Endothelial cell of umbilical vein (primary cell): ENCODE measurements at regions not wholly inside any gene's neighbourhood (a gene's known extent, or its start where the extent isn't known, plus 50 kb on each side); places are given as distances from the start of the nearest gene placed in this dataset.

ENCODE experiments used
- BruUV-seq: library from RNA; stranded (reverse); fragments of 400-500 nt; replicated peaks from 2 replicates; lab custom pipeline; 2021; lab: Mats Ljungman, UMichigan
- CTCF ChIA-PET: fragments of 300-600, 350-600 bp; sonication (Branson Sonifier 250); formaldehyde crosslinking; loops from one replicate; lab custom pipeline; 2021; ENCODE audit warnings: antibody characterized with exemption, inconsistent platforms; lab: Charles Lee
- POLR2A ChIA-PET: fragments of 300-600, 350-600 bp; sonication (Branson Sonifier 250); formaldehyde crosslinking; loops from one replicate; lab custom pipeline; 2021; ENCODE audit warnings: antibody characterized with exemption, inconsistent platforms; lab: Charles Lee
- DNase-seq: peaks from one replicate; pipeline ENCODE4 v3.0.0-alpha.2; 2011; ENCODE audit warnings: low read depth, low spot score
- FAIRE-seq: peaks from 2 replicates; lab custom pipeline; 2011; peaks lifted over from hg19 to GRCh38; lab: Jason Lieb, UNC
- H2AFZ ChIP-seq: 2 replicates; pipeline ENCODE4 v1.6.0; 2012; ENCODE audit warnings: low read depth, low read length, control low read depth, inconsistent platforms
- H3K27ac ChIP-seq: 2 replicates; pipeline ENCODE4 v1.5.1; 2011; ENCODE audit warnings: low read depth, mild to moderate bottlenecking, control low read depth, low read length, moderate library complexity; ENCODE audit not compliant: insufficient read depth
- H3K27me3 ChIP-seq, 2 experiments: 2 replicates each; pipeline versions ENCODE4 v1.6.0 to v1.6.1; 2011; ENCODE audit warnings: low read length in 2 of 2, mixed read lengths in 1 of 2; ENCODE audit not compliant: control insufficient read depth in 2 of 2, insufficient read depth in 2 of 2
- H3K36me3 ChIP-seq, 2 experiments: 2 replicates in 1 of 2; 3 replicates in 1 of 2; pipeline ENCODE4 v1.5.1; 2011; ENCODE audit warnings: low read length in 2 of 2, mild to moderate bottlenecking in 1 of 2, moderate library complexity in 1 of 2; ENCODE audit not compliant: control insufficient read depth in 2 of 2, insufficient read depth in 2 of 2; ENCODE audit errors: extremely low read depth in 1 of 2
- H3K4me1 ChIP-seq: 3 replicates; pipeline ENCODE4 v1.5.1; 2011; ENCODE audit warnings: mild to moderate bottlenecking, low read length; ENCODE audit not compliant: control insufficient read depth, insufficient read depth; ENCODE audit errors: extremely low read depth
- H3K4me2 ChIP-seq: 2 replicates; pipeline ENCODE4 v1.6.1; 2011; ENCODE audit warnings: low read length, control low read depth, mixed read lengths; ENCODE audit not compliant: insufficient read depth
- H3K4me3 ChIP-seq, 3 experiments: fragments of 200-600 bp in 1 of 3; sonication (generic), shearing (Covaris generic) in 1 of 3; replicated peaks in 1 of 3; 2 replicates each; pipeline ENCODE4 v1.5.1; 2011 to 2016; ENCODE audit warnings: control low read depth in 3 of 3, low read length in 3 of 3, mild to moderate bottlenecking in 2 of 3, inconsistent platforms in 1 of 3, low read depth in 1 of 3, moderate library complexity in 1 of 3; ENCODE audit not compliant: insufficient read depth in 1 of 3
- H3K79me2 ChIP-seq: 2 replicates; pipeline ENCODE4 v1.6.0; 2012; ENCODE audit warnings: low read length, inconsistent platforms; ENCODE audit not compliant: control insufficient read depth, insufficient read depth
- H3K9ac ChIP-seq: replicated peaks from 2 replicates; pipeline ENCODE3; 2011; ENCODE audit warnings: low read length, control low read depth; ENCODE audit not compliant: insufficient read depth; ENCODE audit errors: extremely low read depth
- H3K9me1 ChIP-seq: replicated peaks from 3 replicates; pipeline ENCODE4 v1.6.0; 2011; ENCODE audit warnings: mild to moderate bottlenecking, low read length; ENCODE audit not compliant: control insufficient read depth, insufficient read depth; ENCODE audit errors: extremely low read depth
- H3K9me3 ChIP-seq: replicated peaks from 2 replicates; pipeline ENCODE4 v1.5.1; 2012; ENCODE audit warnings: low read length, inconsistent platforms; ENCODE audit not compliant: control insufficient read depth, insufficient read depth
- H4K20me1 ChIP-seq: replicated peaks from 2 replicates; pipeline ENCODE3; 2011; ENCODE audit warnings: mild to moderate bottlenecking, low read length; ENCODE audit not compliant: control insufficient read depth, insufficient read depth; ENCODE audit errors: extremely low read depth
- EZH2 ChIP-seq: IDR thresholded peaks from 2 replicates; pipeline ENCODE4 v1.6.1; 2012; ENCODE audit warnings: borderline replicate concordance, low read depth, mild to moderate bottlenecking, moderate library complexity, low read length, inconsistent platforms; ENCODE audit not compliant: severe bottlenecking
- FOS ChIP-seq: IDR thresholded peaks from 2 replicates; pipeline ENCODE4 v1.6.1; 2011; ENCODE audit warnings: mild to moderate bottlenecking, low read length, moderate library complexity, borderline replicate concordance; ENCODE audit not compliant: insufficient read depth
- GATA2 ChIP-seq: IDR thresholded peaks from 2 replicates; pipeline ENCODE4 v1.7.0; 2011; ENCODE audit warnings: low read depth, mild to moderate bottlenecking, moderate library complexity, mixed read lengths, low read length; ENCODE audit not compliant: insufficient read length, insufficient read depth
- JUN ChIP-seq: IDR thresholded peaks from 2 replicates; pipeline ENCODE4 v1.6.1; 2011; ENCODE audit warnings: borderline replicate concordance, low read depth; ENCODE audit not compliant: insufficient read length, insufficient read depth
- MYC ChIP-seq: IDR thresholded peaks from one replicate; pipeline ENCODE4 v1.6.1; 2011; ENCODE audit warnings: mild to moderate bottlenecking, low read depth, low read length
- POLR2A ChIP-seq: IDR thresholded peaks from 2 replicates; pipeline ENCODE4 v1.6.1; 2012; ENCODE audit warnings: low read depth, mild to moderate bottlenecking, control low read depth, low read length
- POLR2AphosphoS5 ChIP-seq: IDR thresholded peaks from 2 replicates; pipeline ENCODE4 v1.6.1; 2012; ENCODE audit warnings: low read depth, mild to moderate bottlenecking, control low read depth, low read length, moderate library complexity; ENCODE audit not compliant: insufficient read depth
- dilution Hi-C: fragments of 300-500 bp; cut with MboI; formaldehyde crosslinking; loops from one replicate; pipeline ENCODE4 v1.15.0; 2019; ENCODE audit warnings: low sequenced_read_pairs; ENCODE audit not compliant: extremely low pct_ligation_motif_present
- intact Hi-C: fragments of 100-400 bp; cut with micrococcal nuclease; formaldehyde crosslinking; loops from one replicate; pipeline ENCODE4 v1.10.0; 2022
- TF ChIP-seq, protein P1 (sequence below), 2 donors: IDR thresholded peaks; 1 replicate in 1 of 2; 2 replicates in 1 of 2; pipeline ENCODE4 v1.5.1; 2011; ENCODE audit warnings: low read length in 2 of 2, mild to moderate bottlenecking in 2 of 2, moderate library complexity in 2 of 2, control low read depth in 1 of 2, inconsistent platforms in 1 of 2, low read depth in 1 of 2; ENCODE audit not compliant: insufficient read depth in 1 of 2; ENCODE audit errors: extremely low read depth in 1 of 2
- TF ChIP-seq, protein P2 (sequence below): IDR thresholded peaks from 2 replicates; pipeline ENCODE4 v1.6.1; 2011; ENCODE audit not compliant: insufficient read depth, insufficient read length

DNA sequence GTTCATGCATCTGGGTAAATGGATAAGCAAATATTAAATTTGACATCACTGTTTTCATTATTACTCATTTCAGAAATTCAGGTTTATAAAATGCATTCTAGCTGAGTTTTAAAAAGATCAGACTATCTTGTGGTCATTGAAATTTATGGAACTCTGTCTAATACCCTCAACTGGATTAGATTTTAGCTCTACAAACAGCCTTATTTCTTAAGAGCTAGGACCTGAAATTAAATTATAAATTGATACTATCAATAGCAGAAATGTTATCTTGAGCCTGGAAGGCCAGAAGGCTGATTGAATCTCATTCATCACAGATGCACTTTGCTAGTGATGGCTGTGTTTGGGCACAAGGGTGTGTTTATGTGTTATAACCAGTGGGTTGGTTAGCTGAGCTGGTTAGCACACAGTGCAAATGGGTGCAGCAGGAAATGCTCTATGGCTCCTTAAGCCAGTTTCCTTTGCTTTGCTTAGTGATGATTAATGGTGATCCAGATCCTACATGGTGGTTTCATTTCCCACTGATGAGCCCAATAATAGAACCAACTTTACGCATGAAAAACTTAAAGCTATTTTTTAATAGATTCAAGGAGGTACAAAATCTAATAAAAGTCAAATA lies 310.8 kb upstream of the KLF12 start:
- DNase-seq (no peak), FAIRE-seq (no peak)
- Histone ChIP-seq H2AFZ (no peak overlapping the region), H3K4me2 (no peak overlapping the region), H3K4me1 (no peaks in the 10 kb centered on the region), H3K9me3 (no peaks in the 10 kb centered on the region), H3K36me3 (no peaks in the 10 kb centered on the region), H3K9ac (no peak overlapping the region), H3K4me3 (no peak overlapping the region), H3K9me1 (no peaks in the 10 kb centered on the region), H4K20me1 (no peaks in the 10 kb centered on the region), H3K27ac (no peak overlapping the region), H3K27me3 (no peaks in the 10 kb centered on the region), H3K79me2 (no peaks in the 10 kb centered on the region)
- TF ChIP-seq EZH2, result no peak
- no peak for TF ChIP-seq GATA2
- TF ChIP-seq, protein P1, sequence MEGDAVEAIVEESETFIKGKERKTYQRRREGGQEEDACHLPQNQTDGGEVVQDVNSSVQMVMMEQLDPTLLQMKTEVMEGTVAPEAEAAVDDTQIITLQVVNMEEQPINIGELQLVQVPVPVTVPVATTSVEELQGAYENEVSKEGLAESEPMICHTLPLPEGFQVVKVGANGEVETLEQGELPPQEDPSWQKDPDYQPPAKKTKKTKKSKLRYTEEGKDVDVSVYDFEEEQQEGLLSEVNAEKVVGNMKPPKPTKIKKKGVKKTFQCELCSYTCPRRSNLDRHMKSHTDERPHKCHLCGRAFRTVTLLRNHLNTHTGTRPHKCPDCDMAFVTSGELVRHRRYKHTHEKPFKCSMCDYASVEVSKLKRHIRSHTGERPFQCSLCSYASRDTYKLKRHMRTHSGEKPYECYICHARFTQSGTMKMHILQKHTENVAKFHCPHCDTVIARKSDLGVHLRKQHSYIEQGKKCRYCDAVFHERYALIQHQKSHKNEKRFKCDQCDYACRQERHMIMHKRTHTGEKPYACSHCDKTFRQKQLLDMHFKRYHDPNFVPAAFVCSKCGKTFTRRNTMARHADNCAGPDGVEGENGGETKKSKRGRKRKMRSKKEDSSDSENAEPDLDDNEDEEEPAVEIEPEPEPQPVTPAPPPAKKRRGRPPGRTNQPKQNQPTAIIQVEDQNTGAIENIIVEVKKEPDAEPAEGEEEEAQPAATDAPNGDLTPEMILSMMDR (IDR thresholded peaks at IDR 0.05; ENCODE audit: extremely low read depth in 1 of 2, insufficient read depth in 1 of 2, low read depth in 1 of 2, low read length in 2 of 2), result no peak
- TF ChIP-seq POLR2AphosphoS5, result no peak
- TF ChIP-seq POLR2A, result no peak
- TF ChIP-seq FOS, result no peak
- TF ChIP-seq MYC, result no peak
- no peak for TF ChIP-seq JUN
- TF ChIP-seq, protein P2, sequence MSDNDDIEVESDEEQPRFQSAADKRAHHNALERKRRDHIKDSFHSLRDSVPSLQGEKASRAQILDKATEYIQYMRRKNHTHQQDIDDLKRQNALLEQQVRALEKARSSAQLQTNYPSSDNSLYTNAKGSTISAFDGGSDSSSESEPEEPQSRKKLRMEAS, result no peak
- no TSS peak for BruUV-seq
- POLR2A ChIA-PET, result no interaction called here
- intact Hi-C loops, result no loop called here
- dilution Hi-C loops, result no loop called here
- CTCF ChIA-PET, result interaction anchor here (1.3 kb wide), 1 partner anchor 34 kb away, joined by 3 read pairs; no protein-coding TSS in a partner anchor
